Stimulated activated CD4-positive, alpha-beta T cell treated with anti-CD3 and anti-CD28 coated beads, Interleukin-15, amount 100 ng/mL, for 48 hours (primary cell): ENCODE measurements at regions not wholly inside any gene's neighbourhood (a gene's known extent, or its start where the extent isn't known, plus 50 kb on each side); places are given as distances from the start of the nearest gene placed in this dataset.
"Not testable (repeated sequence)": the region's sequence is repeated elsewhere in the genome, so short reads cannot be mapped to it uniquely, and the experiment has no call there.

Experiments used
- DNase-seq, 2 donors: peaks; one replicate each; pipeline ENCODE4 v3.0.0-alpha.2; 2020; ENCODE audit warnings: low read depth in 2 of 2

DNA sequence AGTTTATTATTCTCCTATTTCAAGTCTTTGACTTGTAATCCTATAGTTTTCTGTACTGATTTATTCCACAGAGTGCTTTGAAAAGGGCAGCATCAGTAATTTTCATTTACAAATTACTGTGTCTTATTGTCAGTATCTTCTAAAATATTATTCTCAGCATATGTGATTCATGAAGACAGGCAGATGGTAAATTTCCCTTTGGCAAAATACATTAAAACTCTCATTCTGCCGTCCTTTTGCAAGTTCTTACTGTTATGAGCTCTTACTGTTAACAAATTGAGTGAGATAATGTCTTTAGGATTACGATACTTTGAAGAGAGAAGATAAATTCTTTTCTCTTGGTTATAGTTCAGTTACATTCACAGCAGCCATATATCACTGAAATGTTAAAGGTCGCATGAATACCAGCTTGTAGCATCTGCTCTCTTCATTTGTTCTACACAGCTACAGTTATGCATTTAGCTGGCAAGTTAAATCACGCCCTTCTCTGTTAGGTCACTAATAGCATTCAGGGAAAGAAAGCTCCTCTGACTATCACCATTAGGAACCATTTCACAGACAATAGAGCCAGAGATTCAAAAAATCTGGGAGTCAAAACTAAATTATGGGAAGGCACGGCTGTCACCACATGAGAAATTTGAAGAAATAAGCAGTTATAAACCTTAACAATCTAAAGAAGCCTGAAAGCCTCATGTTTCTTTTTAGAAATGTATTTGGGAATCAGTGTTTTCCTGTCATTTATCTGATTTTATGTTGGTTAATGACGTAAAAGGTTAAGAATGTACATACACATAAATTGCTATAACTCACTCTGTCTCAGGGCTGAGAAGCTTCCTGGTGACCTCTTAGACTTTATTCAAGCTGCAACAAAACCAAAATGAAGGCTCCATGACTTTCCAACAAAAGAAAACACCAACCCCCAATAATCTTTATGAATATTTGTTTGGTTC lies 109.6 kb upstream of the SP4 start:
- DNase-seq: no peak

DNA sequence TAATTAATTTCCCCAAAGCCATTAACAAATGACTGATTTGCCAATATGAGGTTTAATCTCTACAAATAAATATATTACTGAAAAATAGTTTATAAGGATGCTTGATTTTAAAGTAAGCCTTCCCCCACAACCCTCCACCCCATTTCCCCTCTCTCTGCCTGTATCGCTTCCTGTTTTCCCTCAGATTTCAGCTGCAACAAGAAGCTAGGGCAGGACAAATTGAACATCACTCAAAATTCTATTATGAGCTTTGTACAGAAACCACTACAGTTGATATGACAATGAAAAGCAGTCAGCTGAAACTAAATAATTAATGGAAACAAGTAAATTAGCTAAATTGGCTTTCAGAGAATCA lies 109.0 kb upstream of the SP4 start:
- no peak for DNase-seq

GRCh38 chr7:21326241-21326640 lies 101.6 kb upstream of the SP4 start:
- DNase-seq: no peak

DNA sequence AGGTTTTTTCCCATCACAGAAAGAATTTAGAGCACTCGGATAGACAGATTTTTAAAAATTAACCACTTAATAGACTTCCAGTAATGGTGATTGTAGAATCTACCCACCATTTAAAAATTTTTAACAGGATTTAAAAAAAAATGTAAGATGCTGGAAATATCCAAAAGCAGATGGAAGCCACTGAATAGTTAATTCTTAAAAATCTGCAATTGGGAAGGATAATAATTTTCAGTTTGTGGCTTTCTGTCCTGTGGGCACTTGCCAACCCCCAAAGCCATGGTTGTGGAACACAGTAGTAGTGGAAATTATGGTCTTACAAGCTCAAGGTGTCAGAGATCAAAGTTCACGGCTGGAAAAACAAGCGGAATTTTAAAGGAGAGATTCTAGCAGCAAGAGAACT lies 101.0 kb upstream of the SP4 start:
- no peak for DNase-seq

DNA sequence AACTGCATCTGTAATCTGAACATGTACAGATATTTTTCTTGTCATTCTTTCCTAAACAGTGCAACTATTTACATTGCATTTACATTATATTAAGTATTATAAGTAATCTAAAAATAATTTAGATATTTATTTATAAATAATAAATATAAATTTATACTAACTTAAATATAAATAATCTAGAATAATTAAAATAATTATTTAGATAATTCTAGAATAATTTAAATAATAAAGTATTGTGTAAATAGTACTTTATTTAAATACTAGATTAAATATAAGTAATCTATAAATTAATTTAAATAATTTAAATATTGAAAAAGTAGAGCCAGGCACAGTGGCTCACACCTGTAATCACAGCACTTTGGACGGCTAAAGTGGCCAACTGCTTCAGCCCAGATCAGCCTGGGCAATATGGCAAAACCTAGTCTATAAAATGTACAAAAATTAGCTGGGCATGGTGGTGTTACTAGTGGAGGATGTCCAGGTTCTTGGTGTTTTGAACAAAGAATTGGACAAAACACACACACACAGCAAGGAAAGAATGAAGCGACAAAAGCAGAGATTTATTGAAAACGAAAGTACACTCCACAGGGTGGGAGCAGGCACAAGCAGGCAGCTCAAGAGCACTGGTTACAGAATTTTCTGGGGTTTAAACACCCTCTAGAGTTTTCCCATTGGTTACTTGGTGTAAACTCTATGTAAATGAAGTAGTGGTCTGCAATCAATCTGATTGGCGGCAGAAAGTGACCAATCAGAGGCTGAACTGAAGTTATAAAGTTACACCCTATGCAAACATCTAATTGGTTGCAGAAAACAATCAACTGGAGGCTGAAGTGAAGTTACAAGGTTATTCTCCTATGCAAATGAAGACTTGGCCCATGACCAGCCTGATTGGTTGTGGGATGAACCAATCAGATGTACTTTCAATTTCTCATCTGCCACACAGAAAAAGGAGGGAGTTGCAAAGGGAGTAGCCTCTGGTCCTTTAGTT lies 100.2 kb upstream of the SP4 start:
- no peak for DNase-seq

DNA sequence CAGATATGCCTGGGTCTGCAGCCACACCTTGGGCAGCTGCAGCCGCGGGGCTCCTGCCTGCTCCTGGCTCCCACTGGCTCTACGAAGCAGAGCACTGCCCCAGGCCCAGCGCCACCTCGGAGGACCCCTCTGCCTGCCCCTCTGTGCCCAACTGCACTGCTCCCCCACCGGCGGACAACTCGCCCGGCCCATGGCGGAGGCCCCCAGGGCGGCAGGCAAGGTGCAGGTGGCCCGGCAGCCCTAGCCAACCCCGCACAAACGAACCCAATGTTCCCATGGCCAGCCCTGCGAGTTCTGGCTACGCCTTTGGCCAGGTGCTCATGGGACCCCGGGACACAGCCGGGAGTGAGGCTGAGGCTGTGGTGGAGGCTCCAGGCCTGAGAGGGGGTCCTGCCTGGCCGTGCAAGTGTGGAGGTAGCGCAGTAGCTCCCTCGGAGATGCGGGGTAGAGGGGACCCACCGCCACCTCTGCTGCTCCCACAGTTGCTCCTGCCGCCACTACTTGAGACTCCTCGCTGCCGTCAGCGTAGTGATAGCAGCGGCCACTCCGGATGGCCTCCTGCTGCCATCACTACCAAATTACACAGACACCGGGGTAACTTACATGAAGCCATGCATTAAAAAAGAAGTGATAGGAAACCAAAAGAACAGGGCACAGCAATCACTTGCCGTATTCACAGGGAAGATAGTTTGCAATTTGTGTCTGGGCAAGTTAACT lies 97.3 kb upstream of the SP4 start:
- DNase-seq: no peak

- no peak for DNase-seq
These were observed 93.0 kb upstream of the SP4 start for GRCh38 chr7:21334906-21335305.

GRCh38 chr7:21336743-21337142 lies 91.1 kb upstream of the SP4 start:
- no peak for DNase-seq

DNA sequence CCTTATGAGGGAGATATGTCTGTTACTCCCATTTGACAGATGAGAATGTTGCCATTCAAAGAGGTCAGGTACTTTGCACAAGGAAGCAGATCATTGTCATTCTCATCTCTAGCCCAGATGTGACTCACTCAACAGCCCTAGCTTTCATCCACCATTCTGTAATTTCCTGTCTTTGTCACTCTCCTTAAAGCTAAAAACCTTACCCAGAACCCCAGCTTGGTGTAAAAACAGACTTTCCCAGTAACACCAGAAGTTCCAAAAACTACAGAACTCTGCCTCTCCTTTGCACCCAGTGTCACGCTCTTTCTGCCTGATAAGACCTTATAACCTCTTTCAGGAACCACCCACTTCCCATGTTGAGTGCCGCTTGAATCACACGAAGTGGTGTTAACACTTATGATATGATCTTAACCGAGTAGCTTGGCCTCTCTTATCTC lies 89.1 kb upstream of the SP4 start:
- peak; percentile 53 to 54 for DNase-seq

DNA sequence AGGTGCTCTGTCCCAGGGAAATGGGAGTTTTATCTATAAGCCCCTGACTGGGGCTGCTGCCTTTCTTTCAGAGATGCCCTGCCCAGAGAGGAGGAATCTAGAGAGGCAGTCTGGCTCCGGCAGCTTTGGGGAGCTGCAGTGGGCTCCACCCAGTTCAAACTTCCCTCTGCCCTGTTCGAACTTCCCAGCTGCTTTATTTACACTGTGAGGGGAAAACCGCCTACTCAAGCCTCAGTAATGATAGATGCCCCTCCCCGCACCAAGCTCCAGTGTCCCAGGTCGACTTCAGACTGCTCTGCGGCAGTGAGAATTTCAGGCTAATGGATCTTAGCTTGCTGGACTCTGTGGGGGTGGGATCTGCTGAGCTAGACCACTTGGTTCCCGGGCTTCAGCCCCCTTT lies 83.0 kb upstream of the SP4 start:
- not testable (repeated sequence) for DNase-seq

DNA sequence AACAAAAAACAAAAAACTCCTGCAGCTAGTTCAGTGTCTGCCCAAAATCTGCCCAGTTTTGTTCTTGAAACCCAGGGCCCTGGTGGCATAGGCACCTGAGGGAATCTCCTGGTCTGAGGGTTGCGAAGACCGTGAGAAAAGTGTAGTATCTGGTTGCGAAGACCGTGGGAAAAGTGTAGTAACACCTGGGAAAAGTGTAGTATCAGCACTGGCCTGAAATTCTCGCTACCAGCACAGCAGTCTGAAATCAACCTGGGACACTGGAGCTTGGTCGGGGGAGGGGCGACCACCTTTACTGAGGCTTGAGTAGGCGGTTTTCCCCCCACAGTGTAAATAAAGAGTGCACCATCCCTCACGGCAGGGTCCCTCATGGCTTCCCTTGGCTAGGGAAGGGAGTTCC lies 82.5 kb upstream of the SP4 start:
- no peak for DNase-seq

DNA sequence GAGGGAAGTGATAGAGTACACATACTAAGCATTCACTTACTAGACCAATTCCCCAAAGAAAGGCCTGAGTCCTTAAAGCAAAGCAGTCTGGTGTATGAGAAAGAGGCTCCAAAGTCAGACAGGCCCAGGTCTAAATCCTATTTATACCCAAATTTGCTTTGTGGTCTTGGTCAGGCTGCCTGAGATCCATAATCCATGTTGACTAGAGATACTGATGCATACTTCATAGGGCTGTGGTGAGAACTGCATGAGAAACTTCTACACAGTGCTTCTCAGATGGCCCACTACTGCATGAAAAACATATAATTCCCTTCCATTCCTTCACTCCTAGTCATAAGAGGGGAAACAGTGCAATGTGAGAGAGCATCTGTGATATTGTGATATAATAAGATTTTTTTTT lies 81.6 kb upstream of the SP4 start:
- no peak for DNase-seq

GRCh38 chr7:21352540-21353387 lies 75.1 kb upstream of the SP4 start:
- DNase-seq: no peak

GRCh38 chr7:21353388-21353780 lies 74.5 kb upstream of the SP4 start:
- no peak for DNase-seq

GRCh38 chr7:21354284-21354683 lies 73.6 kb upstream of the SP4 start:
- no peak for DNase-seq

DNA sequence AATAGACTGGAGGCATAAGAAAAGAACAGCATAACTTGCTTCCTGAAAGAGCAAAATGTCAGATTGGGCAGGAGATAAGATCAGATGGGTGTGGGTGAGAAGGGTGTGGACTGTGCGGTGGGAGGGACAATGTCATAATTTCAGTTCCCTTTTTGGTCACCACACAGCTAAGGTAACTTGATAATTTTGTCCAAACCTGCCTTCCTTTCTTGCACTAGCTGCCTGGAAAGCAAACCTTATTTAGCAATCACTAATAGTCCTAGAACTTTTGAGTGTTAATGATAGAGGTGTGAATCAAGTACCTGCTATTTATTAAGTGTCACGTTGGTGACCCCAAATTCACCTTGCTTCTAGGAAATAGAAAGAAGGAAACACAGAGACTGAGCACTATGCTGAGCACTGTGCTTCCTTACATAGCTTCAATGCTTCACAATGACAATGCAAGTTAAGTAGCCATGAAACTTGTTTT lies 72.4 kb upstream of the SP4 start:
- DNase-seq: peak; percentile 15 to 37

- DNase-seq: no peak
These were observed 71.3 kb upstream of the SP4 start for GRCh38 chr7:21356616-21357015.

- no peak for DNase-seq
These were observed 70.5 kb upstream of the SP4 start for GRCh38 chr7:21357151-21358097.

DNA sequence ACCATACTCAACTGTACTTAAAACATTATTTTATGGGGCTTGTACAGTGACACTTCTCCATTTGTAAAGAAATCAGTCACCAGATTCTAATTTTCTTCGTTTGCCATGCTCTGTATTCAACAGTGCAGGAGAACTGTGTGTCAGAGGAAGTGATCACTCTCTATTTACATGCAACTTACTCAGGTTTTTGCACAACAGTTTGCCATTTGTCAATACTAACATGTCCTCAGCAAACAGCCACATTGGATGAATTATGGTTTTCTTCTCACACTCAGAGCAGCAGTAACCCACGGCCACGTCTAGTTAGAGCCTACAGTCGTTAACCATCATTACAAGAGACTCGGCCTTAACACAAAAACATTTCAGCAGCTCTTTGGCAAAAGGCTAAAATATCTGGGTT lies 69.2 kb upstream of the SP4 start:
- no peak for DNase-seq

DNA sequence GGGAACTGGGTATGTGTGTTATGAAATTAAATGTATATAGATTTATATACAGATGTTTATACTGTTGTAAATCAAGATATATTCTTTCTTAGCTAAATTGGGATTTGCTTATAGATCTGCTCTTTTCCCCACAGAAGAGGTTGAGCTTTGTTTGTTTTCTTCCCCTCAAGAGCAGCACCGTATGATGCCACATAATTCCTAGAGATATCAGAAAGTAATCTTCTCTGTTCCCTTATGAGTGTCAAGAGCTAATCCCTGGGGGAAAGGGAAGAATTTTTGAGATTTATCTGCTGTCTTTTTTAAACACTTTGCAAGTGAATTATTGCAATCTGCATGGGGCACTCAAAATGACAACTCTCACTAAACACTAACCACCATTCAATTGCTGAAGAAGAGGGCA lies 68.7 kb upstream of the SP4 start:
- no peak for DNase-seq
